Tibial nerve (tissue), 4 donors: ENCODE measurements at regions not wholly inside any gene's neighbourhood (a gene's known extent, or its start where the extent isn't known, plus 50 kb on each side); places are given as distances from the start of the nearest gene placed in this dataset.

ENCODE experiments used
- CTCF ChIP-seq, 5 experiments: fragments of 200-600 bp in 3 of 5; fragments of 450-650 bp in 2 of 5; sonication (generic) in 3 of 5; IDR thresholded peaks; one replicate each; pipeline ENCODE4 v1.5.1; 2016 to 2019; ENCODE audit warnings: antibody characterized with exemption in 5 of 5, mild to moderate bottlenecking in 3 of 5, moderate library complexity in 2 of 5
- EP300 ChIP-seq, 2 donors: sonication (generic); formaldehyde crosslinking; IDR thresholded peaks; one replicate each; pipeline ENCODE4 v1.6.1; 2017; ENCODE audit warnings: antibody characterized with exemption in 2 of 2, mild to moderate bottlenecking in 1 of 2
- POLR2A ChIP-seq, 2 donors: fragments of 450-650 bp; IDR thresholded peaks; one replicate each; pipeline ENCODE4 v1.6.1; 2017; ENCODE audit warnings: antibody characterized with exemption in 2 of 2, mild to moderate bottlenecking in 2 of 2, moderate library complexity in 2 of 2

GRCh38 chr9:13467157-13467556 is 187.7 kb upstream of the MPDZ start:
- TF ChIP-seq POLR2A (IDR thresholded peaks at IDR 0.05) (no peak), CTCF (IDR thresholded peaks at IDR 0.05) (no peak), EP300 (IDR thresholded peaks at IDR 0.05) (no peak)
